Neuronal stem cell (in vitro differentiated cells): ENCODE measurements at regions not wholly inside any gene's neighbourhood (a gene's known extent, or its start where the extent isn't known, plus 50 kb on each side); places are given as distances from the start of the nearest gene placed in this dataset.

Experiments
- DNase-seq: peaks from one replicate; pipeline ENCODE4 v3.0.0-alpha.2; 2013; ENCODE audit warnings: low spot score
- H2AFZ ChIP-seq: one replicate; pipeline ENCODE4 v1.6.1; 2013; ENCODE audit warnings: mild to moderate bottlenecking, low read length, inconsistent platforms
- H2AK5ac ChIP-seq: 2 replicates; pipeline ENCODE4 v1.6.1; 2013; ENCODE audit warnings: low read depth, mild to moderate bottlenecking, inconsistent platforms, low read length, moderate library complexity, mixed read lengths
- H2BK120ac ChIP-seq: 2 replicates; pipeline ENCODE4 v1.6.1; 2013; ENCODE audit warnings: low read depth, mild to moderate bottlenecking, inconsistent platforms, low read length, moderate library complexity, mixed read lengths
- H2BK12ac ChIP-seq: one replicate; pipeline ENCODE4 v1.6.1; 2013; ENCODE audit warnings: low read length, inconsistent platforms
- H2BK15ac ChIP-seq: 2 replicates; pipeline ENCODE4 v1.6.1; 2013; ENCODE audit warnings: mild to moderate bottlenecking, low read length, inconsistent platforms, mixed read lengths
- H2BK5ac ChIP-seq: one replicate; pipeline ENCODE4 v1.6.1; 2013; ENCODE audit warnings: inconsistent platforms, mild to moderate bottlenecking, low read length, moderate library complexity
- H3K14ac ChIP-seq: one replicate; pipeline ENCODE4 v1.6.1; 2013; ENCODE audit warnings: low read length, inconsistent platforms
- H3K18ac ChIP-seq: 2 replicates; pipeline ENCODE4 v1.6.1; 2013; ENCODE audit warnings: low read length, inconsistent platforms
- H3K23ac ChIP-seq: 2 replicates; pipeline ENCODE4 v1.6.1; 2013; ENCODE audit warnings: low read depth, mild to moderate bottlenecking, mixed read lengths, low read length, inconsistent platforms; ENCODE audit not compliant: poor library complexity
- H3K27ac ChIP-seq: replicated peaks from 3 replicates; pipeline ENCODE4 v1.5.1; 2013; ENCODE audit warnings: low read length, inconsistent platforms
- H3K27me3 ChIP-seq, 3 experiments: 2 replicates each; pipeline ENCODE4 v1.6.1; 2013; ENCODE audit warnings: low read length in 3 of 3, mild to moderate bottlenecking in 2 of 3, inconsistent platforms in 1 of 3, low read depth in 1 of 3, mixed read lengths in 1 of 3, moderate library complexity in 1 of 3; ENCODE audit not compliant: control insufficient read depth in 3 of 3, insufficient read depth in 3 of 3
- H3K36me3 ChIP-seq, 2 donors: replicated peaks in 1 of 2; 2 replicates each; pipeline ENCODE4 v1.6.1; 2013; ENCODE audit warnings: low read length in 2 of 2; ENCODE audit not compliant: control insufficient read depth in 2 of 2, insufficient read depth in 2 of 2
- H3K4ac ChIP-seq: 2 replicates; pipeline ENCODE4 v1.6.1; 2013; ENCODE audit warnings: inconsistent platforms, mild to moderate bottlenecking, low read length, moderate library complexity
- H3K4me1 ChIP-seq, 2 donors: 1 replicate in 1 of 2; 2 replicates in 1 of 2; pipeline ENCODE4 v1.6.1; 2013; ENCODE audit warnings: low read length in 2 of 2, low read depth in 1 of 2; ENCODE audit not compliant: control insufficient read depth in 2 of 2, insufficient read depth in 1 of 2
- H3K4me2 ChIP-seq: one replicate; pipeline ENCODE4 v1.6.1; 2013; ENCODE audit warnings: mild to moderate bottlenecking, low read length, inconsistent platforms; ENCODE audit not compliant: insufficient read depth, poor library complexity, severe bottlenecking
- H3K4me3 ChIP-seq, 2 donors: 2 replicates each; pipeline ENCODE4 v1.5.1; 2013; ENCODE audit warnings: low read length in 2 of 2, mild to moderate bottlenecking in 2 of 2, inconsistent platforms in 1 of 2, moderate library complexity in 1 of 2
- H3K79me1 ChIP-seq: one replicate; pipeline ENCODE4 v1.6.1; 2013; ENCODE audit warnings: low read depth, mild to moderate bottlenecking, inconsistent platforms, low read length, moderate library complexity
- H3K9ac ChIP-seq: one replicate; pipeline ENCODE4 v1.6.1; 2013; ENCODE audit warnings: mild to moderate bottlenecking, low read depth, low read length, inconsistent platforms; ENCODE audit not compliant: poor library complexity
- H3K9me3 ChIP-seq, 2 donors: replicated peaks in 1 of 2; 2 replicates each; pipeline versions ENCODE3 to v1.6.1; 2013; ENCODE audit warnings: low read length in 2 of 2, mild to moderate bottlenecking in 2 of 2, inconsistent platforms in 1 of 2, low read depth in 1 of 2, mixed read lengths in 1 of 2, moderate library complexity in 1 of 2; ENCODE audit not compliant: control insufficient read depth in 2 of 2, insufficient read depth in 1 of 2
- H4K8ac ChIP-seq: one replicate; pipeline ENCODE4 v1.6.1; 2013; ENCODE audit warnings: low read depth, mild to moderate bottlenecking, inconsistent platforms, low read length, moderate library complexity
- H4K91ac ChIP-seq: one replicate; pipeline ENCODE4 v1.6.1; 2013; ENCODE audit warnings: low read length, low read depth, mild to moderate bottlenecking, inconsistent platforms; ENCODE audit not compliant: poor library complexity
- WGBS, 2 donors: extraction: QIAGEN DNeasy Blood & Tissue Kit; methylation state at CpG; one replicate each; pipeline ENCODE4 v1.1.7; 2013; ENCODE audit warnings: missing lambda C conversion rate in 2 of 2, mixed read lengths in 1 of 2; ENCODE audit not compliant: insufficient read length in 2 of 2, insufficient replicate concordance in 1 of 2; ENCODE audit errors: extremely low coverage in 2 of 2; 5-methylcytosine and 5-hydroxymethylcytosine counted together

- no peak overlapping the region for H3K9ac ChIP-seq
- no peak overlapping the region for H3K4ac ChIP-seq
- DNase-seq: no peak
- H2AK5ac ChIP-seq: no peak overlapping the region
- no peaks in the 10 kb centered on the region for H3K27me3 ChIP-seq
- H3K18ac ChIP-seq: no peak overlapping the region
- H3K4me2 ChIP-seq: no peak overlapping the region
- H3K27ac ChIP-seq: no peak overlapping the region
- no peak overlapping the region for H3K23ac ChIP-seq
- no peak overlapping the region for H2BK120ac ChIP-seq
- H4K91ac ChIP-seq: no peak overlapping the region
- H3K79me1 ChIP-seq: no peaks in the 10 kb centered on the region
- H3K4me3 ChIP-seq: no peak overlapping the region
- H2BK5ac ChIP-seq: no peak overlapping the region
- H2BK12ac ChIP-seq: no peak overlapping the region
- no CpG with 5 or more reads among the region's 1 CpG for WGBS, 2 donors
- no peaks in the 10 kb centered on the region for H3K9me3 ChIP-seq
- no peak overlapping the region for H2BK15ac ChIP-seq
- H4K8ac ChIP-seq: no peak overlapping the region
- no peak overlapping the region for H3K14ac ChIP-seq
- H3K4me1 ChIP-seq: no peaks in the 10 kb centered on the region
- H3K36me3 ChIP-seq: no peaks in the 10 kb centered on the region
- no peak overlapping the region for H2AFZ ChIP-seq
These were observed 110.4 kb upstream of the VRK2 start for GRCh38 chr2:57936216-57936615.

DNA sequence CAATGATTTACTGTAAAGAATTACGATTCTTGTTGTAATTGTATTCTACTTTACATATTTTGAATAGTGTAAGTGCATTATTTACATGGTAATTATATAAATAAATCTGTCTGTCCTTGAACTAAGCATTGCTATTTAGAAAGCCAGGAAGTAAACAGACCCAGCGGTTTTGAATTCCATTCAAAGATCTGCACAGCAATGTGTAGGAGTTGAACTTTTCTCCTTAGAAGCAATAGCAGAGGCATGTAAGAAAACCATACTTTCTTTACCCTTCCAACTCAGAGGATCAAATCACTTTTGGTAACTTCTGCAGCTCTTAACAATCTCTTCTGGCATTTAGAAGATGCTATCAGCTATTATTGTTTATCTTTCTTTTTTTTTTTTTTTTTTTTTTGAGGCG lies 109.2 kb upstream of the VRK2 start:
- H2BK15ac ChIP-seq: no peak overlapping the region
- H3K23ac ChIP-seq: no peak overlapping the region
- H3K36me3 ChIP-seq: no peaks in the 10 kb centered on the region
- H3K14ac ChIP-seq: no peak overlapping the region
- no peak overlapping the region for H3K9ac ChIP-seq
- no peak overlapping the region for H3K4me3 ChIP-seq
- DNase-seq: no peak
- WGBS, 2 donors: no CpG with 5 or more reads among the region's 3 CpGs
- H3K27ac ChIP-seq: no peak overlapping the region
- no peaks in the 10 kb centered on the region for H3K27me3 ChIP-seq
- no peak overlapping the region for H4K8ac ChIP-seq
- no peak overlapping the region for H2AFZ ChIP-seq
- H2BK5ac ChIP-seq: no peak overlapping the region
- H3K79me1 ChIP-seq: no peaks in the 10 kb centered on the region
- no peak overlapping the region for H4K91ac ChIP-seq
- H3K9me3 ChIP-seq: no peaks in the 10 kb centered on the region
- H2AK5ac ChIP-seq: no peak overlapping the region
- H2BK12ac ChIP-seq: no peak overlapping the region
- no peak overlapping the region for H3K4ac ChIP-seq
- H3K4me1 ChIP-seq: no peaks in the 10 kb centered on the region
- H3K4me2 ChIP-seq: no peak overlapping the region
- no peak overlapping the region for H2BK120ac ChIP-seq
- no peak overlapping the region for H3K18ac ChIP-seq

DNA sequence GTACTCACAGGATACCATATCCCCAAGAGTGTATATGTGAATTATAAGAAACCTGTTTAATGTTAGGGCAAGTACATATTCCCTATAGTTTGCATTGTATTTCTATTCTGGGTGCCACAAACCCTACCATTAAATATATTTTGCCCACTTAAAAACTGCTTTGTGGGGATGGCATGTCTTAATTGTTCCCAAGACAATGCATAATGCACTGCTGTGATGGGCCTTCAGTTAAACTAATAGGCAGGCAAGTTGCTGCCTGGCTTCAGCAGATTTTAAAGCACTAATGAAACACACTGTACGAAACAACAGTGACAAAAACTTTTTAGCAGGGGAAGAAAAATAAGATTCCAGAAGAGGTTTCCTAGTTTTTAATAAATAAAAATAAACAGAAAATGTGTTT lies 104.8 kb upstream of the VRK2 start:
- Histone ChIP-seq H3K9ac (no peak overlapping the region), H2BK5ac (no peak overlapping the region), H3K36me3 (no peaks in the 10 kb centered on the region), H3K9me3 (no peaks in the 10 kb centered on the region), H2BK120ac (no peak overlapping the region), H3K4me2 (no peak overlapping the region), H3K4me1 (peaks cover 0 to 5% of the 10 kb centered on the region in 2 donors), H2AK5ac (no peak overlapping the region), H3K4me3 (no peak overlapping the region), H4K91ac (no peak overlapping the region), H2BK12ac (no peak overlapping the region), H4K8ac (no peak overlapping the region), H3K27me3 (no peaks in the 10 kb centered on the region), H2AFZ (no peak overlapping the region), H3K18ac (no peak overlapping the region), H3K4ac (no peak overlapping the region), H3K79me1 (no peaks in the 10 kb centered on the region), H3K27ac (no peak overlapping the region), H3K14ac (no peak overlapping the region), H3K23ac (no peak overlapping the region), H2BK15ac (no peak overlapping the region)
- no peak for DNase-seq
- no CpG with 5 or more reads among the region's 1 CpG for WGBS, 2 donors

DNA sequence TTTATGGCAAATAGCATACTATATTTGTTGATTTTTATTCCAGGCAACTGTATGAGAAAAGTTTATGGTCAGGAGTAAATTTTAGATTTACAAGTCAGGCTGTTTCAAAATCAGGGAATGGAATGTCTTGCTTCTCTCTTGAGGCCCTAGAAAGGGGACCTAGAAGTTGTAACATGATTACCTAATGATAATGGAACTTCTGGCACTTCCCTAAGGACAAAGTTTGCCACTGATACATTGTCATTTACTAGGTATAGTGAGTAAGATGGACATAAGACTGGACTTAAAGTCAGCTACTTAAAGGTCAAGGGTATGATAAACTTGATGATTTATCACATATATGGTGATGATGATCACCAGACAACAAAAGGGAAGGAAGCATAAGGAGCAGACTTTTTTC lies 103.3 kb upstream of the VRK2 start:
- Histone ChIP-seq H3K23ac (no peak overlapping the region), H3K4ac (no peak overlapping the region), H4K8ac (no peak overlapping the region), H3K27me3 (no peaks in the 10 kb centered on the region), H3K4me1 (peaks cover 0 to 5% of the 10 kb centered on the region in 2 donors), H3K79me1 (no peaks in the 10 kb centered on the region), H3K18ac (no peak overlapping the region), H3K9ac (no peak overlapping the region), H2BK15ac (no peak overlapping the region), H2AFZ (no peak overlapping the region), H2BK12ac (no peak overlapping the region), H3K14ac (no peak overlapping the region), H2BK120ac (no peak overlapping the region), H2AK5ac (no peak overlapping the region), H3K27ac (no peak overlapping the region), H4K91ac (no peak overlapping the region), H2BK5ac (no peak overlapping the region), H3K4me3 (no peak overlapping the region), H3K4me2 (no peak overlapping the region), H3K36me3 (no peaks in the 10 kb centered on the region), H3K9me3 (no peaks in the 10 kb centered on the region)
- DNase-seq: no peak
